Heart right ventricle (tissue), 16 donors: ENCODE measurements at regions not wholly inside any gene's neighbourhood (a gene's known extent, or its start where the extent isn't known, plus 50 kb on each side); places are given as distances from the start of the nearest gene placed in this dataset.

Experiments used
- ATAC-seq, 8 donors: fragments of 200-7000 bp; cut with Tn5 transposase; one replicate each; pipeline ENCODE4 v1.9.1; 2020; ENCODE audit warnings: mild to moderate bottlenecking in 8 of 8, moderate library complexity in 8 of 8, moderate number of reproducible peaks in 1 of 8
- DNase-seq, 2 donors: peaks; one replicate each; pipeline ENCODE4 v3.0.0-alpha.2; 2020
- H3K27ac ChIP-seq, 10 donors: fragments of 200-600 bp; sonication (generic) in 2 of 10; one replicate each; pipeline versions ENCODE4 v1.5.0 to v1.8.0; 2020 to 2022; ENCODE audit warnings: mild to moderate bottlenecking in 3 of 10
- H3K27me3 ChIP-seq, 7 donors: fragments of 200-600 bp; one replicate each; pipeline ENCODE4 v1.8.0; 2021 to 2022; ENCODE audit warnings: mild to moderate bottlenecking in 2 of 7
- H3K36me3 ChIP-seq, 9 donors: fragments of 200-600 bp; sonication (generic) in 1 of 9; one replicate each; pipeline versions ENCODE4 v1.5.0 to v1.8.0; 2020 to 2022; ENCODE audit warnings: mild to moderate bottlenecking in 2 of 9
- H3K4me1 ChIP-seq, 9 donors: fragments of 200-600 bp; sonication (generic) in 1 of 9; one replicate each; pipeline versions ENCODE4 v1.5.0 to v1.8.0; 2020 to 2022; ENCODE audit warnings: mild to moderate bottlenecking in 4 of 9
- H3K4me3 ChIP-seq, 10 donors: fragments of 200-600 bp; sonication (generic) in 2 of 10; one replicate each; pipeline versions ENCODE4 v1.5.0 to v1.8.0; 2020 to 2022; ENCODE audit warnings: mild to moderate bottlenecking in 7 of 10, moderate library complexity in 2 of 10
- H3K9me3 ChIP-seq, 11 donors: fragments of 200-600 bp in 10 of 11; sonication (generic) in 2 of 11; one replicate each; pipeline versions ENCODE4 v1.5.0 to v1.8.0; 2013 to 2022; ENCODE audit warnings: mild to moderate bottlenecking in 2 of 11, control low read depth in 1 of 11, moderate library complexity in 1 of 11
- WGBS, 2 donors: extraction: QIAGEN DNeasy Blood & Tissue Kit; methylation state at CpG; one replicate each; pipeline ENCODE4 v1.1.7; 2013; ENCODE audit warnings: inconsistent platforms in 1 of 2; 5-methylcytosine and 5-hydroxymethylcytosine counted together
- intact Hi-C, 10 donors: fragments of 100-400 bp; cut with DNase I; formaldehyde crosslinking; loops; one replicate each; pipeline versions ENCODE4 v1.11.1 to v1.14.2; 2022
- TF ChIP-seq, protein P1 (sequence below), 9 donors: fragments of 200-600 bp; sonication (generic) in 2 of 9; IDR thresholded peaks; one replicate each; pipeline versions ENCODE4 v1.5.0 to v1.8.0; 2021 to 2022; ENCODE audit warnings: antibody characterized with exemption in 9 of 9, mild to moderate bottlenecking in 5 of 9, moderate library complexity in 1 of 9
- donor health status: Arrhythmogenic right ventricular cardiomyopathy.
- donor health status: ischemic (EF 13 %, LVEDD 7.1; RV severe dilation, severe dysfunction).
- donor health status: healthy with polysubstance abuse.
- donor health status: DM: no; HTN: yes; CAD: no.
- donor health status: DM: no; HTN: no; CAD: no.
- donor health status: ischemic (EF 25% LVEDD 6.9; RV normal size, moderate dysfunction).
- donor health status: ischemic (EF 25% LVEDD 5.7; RV mildly dilated, moderate dysfunction).
- donor health status: healthy.
- donor health status: DM: yes; HTN: yes; CAD: no.
- donor health status: Ischemic cardiomyopathy.
- donor health status: ischemic (EF 35%, LVEDD 5.7; RV mildly dilated, moderate dysfunction).
- donor health status: nonischemic (EF 11% LVEDD 7.7; RV severe dilation, severe dysfunction).
- donor health status: DM: yes; HTN: yes; CAD: no.
- donor health status: PGD.
- donor health status: ischemic (EF 29% LVEDD 5.4; RV normal size, mild dysfunction).
- donor health status: nonischemic (EF 23%, LVEDD 6.1; RV moderate dilation, normal function).

DNA sequence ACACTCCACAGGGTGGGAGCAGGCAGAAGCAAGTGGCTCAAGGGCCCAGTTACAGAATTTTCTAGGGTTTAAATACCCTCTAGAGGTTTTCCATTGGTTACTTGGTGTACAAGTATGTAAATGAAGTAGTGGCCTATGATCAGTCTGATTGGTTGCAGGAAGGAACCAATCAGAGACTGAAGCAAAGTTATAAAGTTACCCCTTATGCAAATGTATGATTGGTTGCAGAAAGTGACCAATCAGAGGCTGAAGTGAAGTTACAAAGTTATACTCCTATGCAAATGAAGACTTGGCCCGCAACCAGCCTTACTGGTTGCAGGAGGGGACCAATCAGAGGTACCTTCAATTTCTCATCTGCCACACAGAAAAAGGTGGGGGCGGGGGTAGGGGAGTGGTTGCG is 154.6 kb downstream of the INO80D start:
- Histone ChIP-seq H3K27ac (no peak overlapping the region), H3K27me3 (peaks cover 0 to 31% (median 16%) of the 10 kb centered on the region in 7 donors), H3K4me1 (peaks cover 0 to 15% (median 9%) of the 10 kb centered on the region in 9 donors), H3K36me3 (no peaks in the 10 kb centered on the region), H3K4me3 (no peak overlapping the region), H3K9me3 (no peaks in the 10 kb centered on the region)
- ATAC-seq (no peak), DNase-seq (no peak)
- intact Hi-C loops, result no loop called here
- TF ChIP-seq, protein P1, sequence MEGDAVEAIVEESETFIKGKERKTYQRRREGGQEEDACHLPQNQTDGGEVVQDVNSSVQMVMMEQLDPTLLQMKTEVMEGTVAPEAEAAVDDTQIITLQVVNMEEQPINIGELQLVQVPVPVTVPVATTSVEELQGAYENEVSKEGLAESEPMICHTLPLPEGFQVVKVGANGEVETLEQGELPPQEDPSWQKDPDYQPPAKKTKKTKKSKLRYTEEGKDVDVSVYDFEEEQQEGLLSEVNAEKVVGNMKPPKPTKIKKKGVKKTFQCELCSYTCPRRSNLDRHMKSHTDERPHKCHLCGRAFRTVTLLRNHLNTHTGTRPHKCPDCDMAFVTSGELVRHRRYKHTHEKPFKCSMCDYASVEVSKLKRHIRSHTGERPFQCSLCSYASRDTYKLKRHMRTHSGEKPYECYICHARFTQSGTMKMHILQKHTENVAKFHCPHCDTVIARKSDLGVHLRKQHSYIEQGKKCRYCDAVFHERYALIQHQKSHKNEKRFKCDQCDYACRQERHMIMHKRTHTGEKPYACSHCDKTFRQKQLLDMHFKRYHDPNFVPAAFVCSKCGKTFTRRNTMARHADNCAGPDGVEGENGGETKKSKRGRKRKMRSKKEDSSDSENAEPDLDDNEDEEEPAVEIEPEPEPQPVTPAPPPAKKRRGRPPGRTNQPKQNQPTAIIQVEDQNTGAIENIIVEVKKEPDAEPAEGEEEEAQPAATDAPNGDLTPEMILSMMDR (IDR thresholded peaks at IDR 0.05), result no peak
- 98 to 100% methylated on average over 3 of the region's 3 CpGs for WGBS, 2 donors

DNA sequence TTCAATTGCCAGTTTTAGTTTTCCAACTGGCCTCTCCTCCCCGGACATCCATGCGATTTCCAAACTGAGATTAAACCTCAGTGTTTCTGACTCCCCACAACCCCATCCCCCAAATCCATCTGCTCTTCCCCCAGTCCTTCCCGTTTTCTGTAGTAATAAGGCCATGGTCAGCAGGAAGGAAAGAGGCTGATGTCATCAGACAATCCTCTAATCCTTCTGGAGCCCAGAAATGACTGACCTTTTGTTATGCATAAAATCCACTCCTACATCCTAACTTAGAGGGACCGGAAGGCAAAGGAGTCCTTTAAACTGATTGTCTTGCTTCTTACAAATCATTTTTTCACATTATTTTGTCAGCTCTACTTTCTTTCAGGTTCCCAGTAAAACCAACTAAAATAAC is 155.8 kb downstream of the INO80D start:
- no peaks in the 10 kb centered on the region for H3K9me3 ChIP-seq
- intact Hi-C loops, result no loop called here
- H3K4me1 ChIP-seq, result peaks cover 3 to 26% (median 19%) of the 10 kb centered on the region in 9 donors
- ATAC-seq, result peak in 7 of 8 donors; percentile 39 to 74 (median 63)
- peak overlapping the region in 3 of 10 donors; percentile 10 to 59 (median 18) for H3K27ac ChIP-seq
- H3K36me3 ChIP-seq, result no peaks in the 10 kb centered on the region
- DNase-seq, result peak in 1 of 2 donors; percentile 13
- WGBS, 2 donors, result 39 to 60% methylated on average over 4 of the region's 4 CpGs
- no peak overlapping the region for H3K4me3 ChIP-seq
- TF ChIP-seq, protein P1 (IDR thresholded peaks at IDR 0.05), result no peak
- peaks cover 0 to 38% (median 24%) of the 10 kb centered on the region in 7 donors for H3K27me3 ChIP-seq

DNA sequence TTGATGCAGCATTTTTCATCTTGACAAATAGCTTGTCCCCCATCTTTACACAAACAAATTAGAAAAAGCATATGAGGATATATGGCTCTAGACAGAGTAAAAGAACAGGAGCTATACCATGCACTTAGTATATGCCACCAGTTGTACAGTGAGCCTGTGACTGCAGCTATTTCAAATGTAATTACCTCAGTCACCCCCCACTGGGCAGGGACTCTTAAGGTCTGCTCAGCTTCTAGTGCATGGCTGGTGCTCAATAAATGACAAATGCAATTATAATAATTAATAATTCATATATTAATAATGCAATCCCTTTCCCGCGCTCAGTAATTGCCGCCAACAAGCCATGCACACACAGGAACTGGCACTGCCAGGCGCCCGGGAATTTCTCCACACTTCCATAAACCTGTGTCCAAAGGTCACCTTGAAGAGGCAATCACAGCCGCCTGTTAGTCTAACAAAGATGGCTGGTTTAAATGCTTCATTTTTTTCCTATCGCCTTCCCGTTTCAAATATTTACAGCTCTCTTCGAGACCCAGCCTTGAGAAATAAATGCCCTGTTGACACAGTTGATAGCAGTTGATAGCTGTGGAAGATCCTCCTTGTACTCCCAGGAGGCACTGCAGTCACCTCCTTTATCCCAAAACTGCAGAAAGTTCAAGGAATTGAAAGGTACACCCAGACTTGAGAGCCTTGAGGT is 156.6 kb downstream of the INO80D start:
- WGBS, 2 donors, result 93 to 97% methylated on average over 9 of the region's 9 CpGs
- no peak for DNase-seq
- peaks cover 0 to 40% (median 24%) of the 10 kb centered on the region in 7 donors for H3K27me3 ChIP-seq

More for the DNA sequence above, 156.6 kb downstream of the INO80D start:
- intact Hi-C loops, result loop anchor here in 9 of 10 donors (5.0 to 10.0 kb wide), 10 partner anchors 155 to 1782 kb away; partner anchors contain the start of gene NRP2 (in 1 of the 9)
- TF ChIP-seq, protein P1 (IDR thresholded peaks at IDR 0.05), result no peak
- Histone ChIP-seq H3K4me1 (peaks cover 3 to 29% (median 19%) of the 10 kb centered on the region in 9 donors), H3K36me3 (no peaks in the 10 kb centered on the region), H3K27ac (peak overlapping the region in 1 of 10 donors; percentile 22), H3K4me3 (no peak overlapping the region), H3K9me3 (no peaks in the 10 kb centered on the region)
- ATAC-seq, result no peak
